Uterus (tissue), 3 donors: ENCODE measurements at regions not wholly inside any gene's neighbourhood (a gene's known extent, or its start where the extent isn't known, plus 50 kb on each side); places are given as distances from the start of the nearest gene placed in this dataset.

ENCODE experiments used
- DNase-seq, 2 donors: peaks; one replicate each; pipeline ENCODE4 v3.0.0-alpha.2; 2019 to 2020
- H3K27ac ChIP-seq, 2 donors: fragments of 200-600 bp; sonication (generic); 1 replicate in 1 of 2; 2 replicates in 1 of 2; pipeline ENCODE4 v1.5.1; 2016 to 2018
- H3K27me3 ChIP-seq, 2 donors: fragments of 200-600 bp; sonication (generic); one replicate each; pipeline ENCODE4 v1.5.1; 2018 to 2019; ENCODE audit warnings: control low read depth in 1 of 2
- H3K36me3 ChIP-seq, 2 donors: fragments of 200-600 bp; sonication (generic); one replicate each; pipeline ENCODE4 v1.5.1; 2019; ENCODE audit warnings: control low read depth in 1 of 2
- H3K4me1 ChIP-seq, 2 donors: fragments of 200-600 bp; sonication (generic); one replicate each; pipeline ENCODE4 v1.5.1; 2018 to 2019; ENCODE audit warnings: control low read depth in 1 of 2
- H3K4me3 ChIP-seq, 2 donors: fragments of 200-600 bp; sonication (generic); 1 replicate in 1 of 2; 2 replicates in 1 of 2; pipeline ENCODE4 v1.5.1; 2018 to 2019; ENCODE audit warnings: mild to moderate bottlenecking in 1 of 2
- H3K9me3 ChIP-seq, 2 donors: fragments of 200-600 bp; sonication (generic); one replicate each; pipeline ENCODE4 v1.5.1; 2019; ENCODE audit warnings: control low read depth in 1 of 2
- CTCF ChIP-seq, 4 experiments: fragments of 200-600 bp in 2 of 4; fragments of 450-650 bp in 2 of 4; sonication (generic) in 2 of 4; IDR thresholded peaks; one replicate each; pipeline ENCODE4 v1.5.1; 2016 to 2019; ENCODE audit warnings: antibody characterized with exemption in 4 of 4, mild to moderate bottlenecking in 2 of 4, moderate library complexity in 1 of 4
- POLR2A ChIP-seq, 2 donors: fragments of 450-650 bp; IDR thresholded peaks; one replicate each; pipeline ENCODE4 v1.6.1; 2016; ENCODE audit warnings: antibody characterized with exemption in 2 of 2, mild to moderate bottlenecking in 1 of 2, moderate library complexity in 1 of 2
- intact Hi-C: fragments of 100-400 bp; cut with DNase I; formaldehyde crosslinking; loops from one replicate; pipeline ENCODE4 v1.15.1; 2023; ENCODE audit warnings: low total_unique reads
- donor health status: DM: yes; HTN: yes; CAD: no.

DNA sequence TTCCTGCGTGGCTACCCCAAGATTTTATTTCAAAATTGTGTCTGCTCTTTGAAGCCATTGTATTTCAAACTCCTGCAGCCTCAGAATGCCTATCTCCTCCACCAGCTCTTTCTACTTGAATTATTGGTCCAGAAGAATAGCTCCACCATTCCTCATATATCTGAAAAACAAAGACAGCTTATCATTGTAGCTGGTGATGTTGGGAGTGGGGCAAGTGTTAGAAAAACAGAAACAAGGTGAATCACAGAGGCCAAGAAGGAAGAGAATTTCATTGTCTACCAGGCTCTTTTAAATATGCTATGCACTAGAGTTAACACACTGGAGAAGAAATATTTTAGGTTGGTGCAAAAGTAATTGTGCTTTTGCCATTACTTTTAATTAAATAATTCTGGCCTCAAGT is 307.9 kb upstream of the ROPN1 start:
- no peak overlapping the region for H3K4me3 ChIP-seq
- H3K9me3 ChIP-seq = no peaks in the 10 kb centered on the region
- no peaks in the 10 kb centered on the region for H3K4me1 ChIP-seq
- H3K36me3 ChIP-seq = no peaks in the 10 kb centered on the region
- no peak overlapping the region for H3K27ac ChIP-seq
- no peaks in the 10 kb centered on the region for H3K27me3 ChIP-seq
- no peak for TF ChIP-seq POLR2A (IDR thresholded peaks at IDR 0.05)
- no peak for TF ChIP-seq CTCF (IDR thresholded peaks at IDR 0.05)
- DNase-seq = no peak
- intact Hi-C loops = no loop called here

DNA sequence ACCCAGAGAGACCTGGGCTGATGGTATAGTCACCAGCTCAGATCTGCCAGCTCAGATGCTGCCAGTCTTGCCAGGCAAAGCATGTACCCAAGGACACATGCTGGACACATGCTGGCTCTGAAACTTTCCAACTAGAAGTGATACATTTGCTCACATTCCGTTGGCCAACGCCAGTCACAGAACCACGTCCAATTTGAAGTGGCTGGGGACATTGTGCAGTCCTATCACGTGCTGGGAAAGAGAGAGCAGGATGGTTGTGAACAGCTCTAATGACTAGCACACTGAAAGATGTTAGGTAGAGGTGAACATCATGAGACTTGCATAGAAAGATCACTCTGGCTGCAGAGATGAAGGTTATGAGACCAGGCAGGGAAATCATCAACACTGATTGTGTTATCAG is 308.5 kb upstream of the ROPN1 start:
- Histone ChIP-seq H3K36me3 (no peaks in the 10 kb centered on the region), H3K27ac (no peak overlapping the region), H3K27me3 (no peaks in the 10 kb centered on the region), H3K4me3 (no peak overlapping the region), H3K9me3 (peaks cover 0 to under 1% of the 10 kb centered on the region in 2 donors), H3K4me1 (no peaks in the 10 kb centered on the region)
- no peak for DNase-seq
- intact Hi-C loops = no loop called here
- TF ChIP-seq POLR2A (IDR thresholded peaks at IDR 0.05) (no peak), CTCF (IDR thresholded peaks at IDR 0.05) (no peak)

DNA sequence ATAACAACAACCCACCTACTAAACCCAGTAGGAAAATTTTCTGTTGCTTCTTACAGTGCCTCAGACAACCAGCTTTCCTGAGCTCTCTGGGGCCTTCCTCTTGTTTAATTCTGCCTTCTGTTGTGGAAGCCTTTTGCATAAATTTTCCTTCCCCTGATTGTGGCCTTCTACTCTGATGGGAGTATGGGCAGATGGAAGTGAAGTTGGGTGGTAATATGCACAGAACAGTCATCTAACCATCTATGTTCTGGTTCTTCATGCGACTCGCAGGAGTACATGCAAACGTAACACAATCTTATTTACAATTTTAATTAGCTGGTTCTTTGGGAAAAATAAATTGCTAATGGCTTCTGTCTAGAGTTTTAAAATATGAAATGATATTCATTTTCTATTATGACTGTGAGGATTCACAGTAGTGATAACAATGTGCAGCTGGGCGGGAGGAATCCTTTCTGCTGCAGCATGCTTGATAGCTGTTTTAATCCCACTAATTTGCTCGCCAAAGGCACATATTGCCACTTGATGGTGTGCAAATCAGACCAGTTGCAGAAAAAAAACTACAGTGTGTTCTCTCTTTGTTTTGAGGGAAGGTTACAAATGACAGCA is 311.5 kb upstream of the ROPN1 start:
- DNase-seq = no peak
- no peaks in the 10 kb centered on the region for H3K36me3 ChIP-seq
- H3K4me1 ChIP-seq = no peaks in the 10 kb centered on the region
- intact Hi-C loops = no loop called here
- peaks cover 0 to 15% of the 10 kb centered on the region in 2 donors for H3K9me3 ChIP-seq
- H3K4me3 ChIP-seq = no peak overlapping the region
- H3K27me3 ChIP-seq = no peaks in the 10 kb centered on the region
- H3K27ac ChIP-seq = no peak overlapping the region
- TF ChIP-seq CTCF (IDR thresholded peaks at IDR 0.05) (no peak), POLR2A (IDR thresholded peaks at IDR 0.05) (no peak)

DNA sequence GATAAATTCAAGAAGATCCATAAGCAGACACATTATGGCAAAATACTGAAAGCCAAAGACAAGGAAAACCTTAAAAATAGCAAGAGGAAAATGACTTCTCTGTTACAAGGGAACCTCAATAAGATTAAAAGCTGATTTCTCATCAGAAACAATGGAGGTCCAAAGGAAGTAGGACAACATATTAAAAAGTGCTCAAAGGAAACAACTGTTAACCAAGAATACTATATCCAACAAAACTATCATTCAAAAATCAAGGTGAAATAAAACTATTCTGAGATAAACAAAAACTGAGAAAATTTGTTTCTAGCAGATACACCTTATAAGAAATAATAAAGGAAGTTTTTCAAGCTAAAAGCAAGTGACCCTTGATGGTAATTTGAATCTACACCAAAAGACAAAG is 314.7 kb upstream of the ROPN1 start:
- DNase-seq = no peak
- no peak for TF ChIP-seq CTCF (IDR thresholded peaks at IDR 0.05)
- TF ChIP-seq POLR2A (IDR thresholded peaks at IDR 0.05) = no peak
- Histone ChIP-seq H3K4me1 (no peaks in the 10 kb centered on the region), H3K4me3 (no peak overlapping the region), H3K9me3 (peaks cover 0 to 15% of the 10 kb centered on the region in 2 donors), H3K27me3 (no peaks in the 10 kb centered on the region), H3K27ac (no peak overlapping the region), H3K36me3 (no peaks in the 10 kb centered on the region)
- intact Hi-C loops = no loop called here

DNA sequence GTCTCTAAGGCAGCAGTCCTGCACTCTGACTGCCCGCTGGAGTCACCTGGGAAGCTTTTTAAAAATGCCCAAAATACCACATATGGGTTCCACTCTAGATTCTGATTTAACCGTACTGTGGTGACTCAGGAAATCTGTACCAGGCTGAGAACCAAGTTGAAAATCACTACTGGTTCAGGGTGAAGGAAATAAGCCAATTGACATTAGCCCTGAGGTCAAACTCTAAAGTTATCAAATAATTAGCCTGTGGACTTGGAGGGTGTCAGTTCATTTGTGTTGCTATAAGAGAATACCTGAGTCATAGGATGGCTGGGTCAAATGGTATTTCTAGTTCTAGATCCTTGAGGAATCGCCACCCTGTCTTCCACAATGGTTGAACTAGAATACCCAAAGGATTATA is 321.7 kb upstream of the ROPN1 start:
- DNase-seq = no peak
- no peak overlapping the region for H3K27ac ChIP-seq
- H3K36me3 ChIP-seq = no peaks in the 10 kb centered on the region
- no peaks in the 10 kb centered on the region for H3K4me1 ChIP-seq
- H3K9me3 ChIP-seq = no peaks in the 10 kb centered on the region
- TF ChIP-seq CTCF (IDR thresholded peaks at IDR 0.05) (no peak), POLR2A (IDR thresholded peaks at IDR 0.05) (no peak)
- intact Hi-C loops = no loop called here
- no peaks in the 10 kb centered on the region for H3K27me3 ChIP-seq
- H3K4me3 ChIP-seq = no peak overlapping the region
